Lung (tissue), 11 donors: ENCODE measurements at regions not wholly inside any gene's neighbourhood (a gene's known extent, or its start where the extent isn't known, plus 50 kb on each side); places are given as distances from the start of the nearest gene placed in this dataset.

ENCODE experiments used
- ATAC-seq: fragments of 200-7000 bp; cut with Tn5 transposase; one replicate; pipeline ENCODE4 v1.9.1; 2020; ENCODE audit warnings: moderate number of reproducible peaks; ENCODE audit not compliant: insufficient read depth, low FRiP score
- DNase-seq, 3 donors: peaks; one replicate each; pipeline ENCODE4 v3.0.0-alpha.2; 2013 to 2017
- H3K27ac ChIP-seq, 2 donors: one replicate each; pipeline ENCODE4 v1.5.1; 2013; ENCODE audit warnings: mild to moderate bottlenecking in 2 of 2, moderate library complexity in 2 of 2, control low read depth in 1 of 2, inconsistent platforms in 1 of 2, low read depth in 1 of 2, low read length in 1 of 2
- H3K27me3 ChIP-seq, 3 donors: one replicate each; pipeline ENCODE4 v1.5.1; 2013; ENCODE audit warnings: low read length in 2 of 3; ENCODE audit not compliant: control insufficient read depth in 3 of 3, insufficient read depth in 3 of 3
- H3K36me3 ChIP-seq, 4 donors: one replicate each; pipeline ENCODE4 v1.5.1; 2013; ENCODE audit warnings: low read length in 4 of 4, mild to moderate bottlenecking in 1 of 4, moderate library complexity in 1 of 4; ENCODE audit not compliant: control insufficient read depth in 4 of 4, insufficient read depth in 4 of 4
- H3K4me1 ChIP-seq, 5 donors: one replicate each; pipeline ENCODE4 v1.5.1; 2013; ENCODE audit warnings: low read length in 5 of 5, mild to moderate bottlenecking in 2 of 5, moderate library complexity in 1 of 5; ENCODE audit not compliant: control insufficient read depth in 5 of 5, insufficient read depth in 5 of 5
- H3K4me3 ChIP-seq: one replicate; pipeline ENCODE4 v1.5.1; 2013; ENCODE audit warnings: mild to moderate bottlenecking, control low read depth, moderate library complexity
- H3K9ac ChIP-seq, 2 donors: one replicate each; pipeline ENCODE4 v1.5.1; 2013; ENCODE audit warnings: low read length in 2 of 2, control low read depth in 1 of 2; ENCODE audit not compliant: insufficient read depth in 1 of 2
- H3K9me3 ChIP-seq, 4 donors: one replicate each; pipeline ENCODE4 v1.5.1; 2013; ENCODE audit warnings: low read length in 3 of 4, mild to moderate bottlenecking in 1 of 4, moderate library complexity in 1 of 4; ENCODE audit not compliant: control insufficient read depth in 4 of 4, insufficient read depth in 3 of 4
- CTCF ChIP-seq: IDR thresholded peaks from 2 replicates; pipeline ENCODE4 v1.5.1; 2012; ENCODE audit warnings: mild to moderate bottlenecking; ENCODE audit errors: control extremely low read depth, extremely low read depth
- WGBS, 2 donors: extraction: QIAGEN DNeasy Blood & Tissue Kit; methylation state at CpG; one replicate each; pipeline ENCODE4 v1.1.7; 2013; 5-methylcytosine and 5-hydroxymethylcytosine counted together
- donor health status: control.
- donor health status: control.
- donor health status: Bipolar disorder and iron deficiency.
- donor health status: healthy.
- donor health status: DM: yes; HTN: yes; CAD: no.

DNA sequence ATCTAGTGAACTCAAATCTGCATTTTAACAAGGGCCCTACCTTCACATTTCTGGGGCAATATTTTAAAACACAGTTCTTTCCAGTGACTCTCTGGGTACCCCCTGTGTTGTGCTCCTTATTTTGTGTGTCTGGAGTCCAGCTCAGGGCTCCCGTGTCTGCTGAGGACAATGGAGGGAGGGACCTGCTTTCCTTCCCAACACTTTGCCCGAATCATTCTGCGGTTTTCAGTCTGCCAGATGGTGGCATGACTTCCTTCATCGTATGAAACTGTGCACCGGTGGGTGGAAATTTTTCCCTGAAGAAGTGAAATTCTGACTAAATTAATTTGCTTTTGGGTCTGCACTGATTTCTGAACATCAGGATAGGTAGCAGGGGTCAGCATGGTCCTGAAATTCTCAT is 153.6 kb upstream of the CD180 start:
- no peaks in the 10 kb centered on the region for H3K9me3 ChIP-seq
- 45 to 53% methylated on average over 5 of the region's 5 CpGs for WGBS, 2 donors
- H3K4me3 ChIP-seq: no peak overlapping the region
- no peaks in the 10 kb centered on the region for H3K27me3 ChIP-seq
- H3K36me3 ChIP-seq: no peaks in the 10 kb centered on the region
- H3K9ac ChIP-seq: no peak overlapping the region
- ATAC-seq (no peak), DNase-seq (no peak)
- no peak overlapping the region for H3K27ac ChIP-seq
- H3K4me1 ChIP-seq: peaks cover 0 to 24% (median 5%) of the 10 kb centered on the region in 5 donors
- no peak for TF ChIP-seq CTCF

DNA sequence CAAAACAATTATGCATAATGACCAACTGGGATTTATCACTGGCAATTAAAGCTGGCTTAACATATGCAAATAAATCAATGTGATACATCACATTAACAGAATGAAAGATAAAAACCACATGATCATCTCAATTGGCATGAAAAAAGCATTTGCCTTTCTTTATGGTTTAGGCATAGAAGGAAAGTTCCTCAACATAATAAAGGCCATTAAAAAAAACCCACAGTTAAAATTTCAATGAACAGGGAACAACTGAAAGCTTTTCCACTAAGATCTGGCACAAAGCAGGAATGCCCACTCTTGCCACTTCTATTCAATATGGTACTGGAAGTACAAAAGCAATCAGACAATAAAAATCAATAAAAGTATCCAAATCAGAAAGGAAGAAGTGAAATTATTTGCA is 151.2 kb upstream of the CD180 start:
- H3K9me3 ChIP-seq: peaks cover 0 to 5% (median 0%) of the 10 kb centered on the region in 4 donors
- no peak for ATAC-seq
- no peak overlapping the region for H3K9ac ChIP-seq
- H3K4me3 ChIP-seq: no peak overlapping the region
- DNase-seq: no peak
- TF ChIP-seq CTCF: no peak
- H3K36me3 ChIP-seq: no peaks in the 10 kb centered on the region
- H3K4me1 ChIP-seq: peaks cover 0 to 10% (median 2%) of the 10 kb centered on the region in 5 donors
- H3K27me3 ChIP-seq: no peaks in the 10 kb centered on the region
- no peak overlapping the region for H3K27ac ChIP-seq

DNA sequence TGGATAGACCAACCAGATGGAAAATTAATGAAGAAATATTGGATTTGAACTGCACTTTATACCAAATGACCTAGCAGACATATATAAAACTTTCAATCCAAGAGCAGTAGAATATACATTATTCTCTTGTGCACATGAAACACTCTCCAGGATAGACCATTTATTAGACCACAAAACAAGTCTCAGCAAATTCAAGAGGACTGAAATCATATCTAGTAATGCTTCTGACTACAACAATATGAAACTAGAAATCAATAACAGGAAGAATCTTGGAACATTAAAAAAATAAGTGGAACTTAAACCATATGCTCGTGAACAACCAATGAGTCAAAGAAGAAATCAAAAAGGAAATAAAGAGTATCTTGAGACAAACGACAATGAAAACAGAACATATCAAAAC is 150.0 kb upstream of the CD180 start:
- Histone ChIP-seq H3K4me1 (peaks cover 0 to 10% (median 2%) of the 10 kb centered on the region in 5 donors), H3K4me3 (no peak overlapping the region), H3K36me3 (no peaks in the 10 kb centered on the region), H3K27ac (no peak overlapping the region), H3K9me3 (peaks cover 0 to 8% (median 0%) of the 10 kb centered on the region in 4 donors), H3K27me3 (no peaks in the 10 kb centered on the region), H3K9ac (no peak overlapping the region)
- 86% methylated on average over 2 of the region's 2 CpGs for WGBS, 2 donors
- ATAC-seq (no peak), DNase-seq (no peak)
- no peak for TF ChIP-seq CTCF

- H3K27me3 ChIP-seq: no peaks in the 10 kb centered on the region
- DNase-seq: no peak
- no peak overlapping the region for H3K4me3 ChIP-seq
- H3K4me1 ChIP-seq: no peaks in the 10 kb centered on the region
- ATAC-seq: no peak
- peaks cover 0 to 8% (median 0%) of the 10 kb centered on the region in 4 donors for H3K9me3 ChIP-seq
- WGBS, 2 donors: 97 to 100% methylated on average over 2 of the region's 2 CpGs
- TF ChIP-seq CTCF: no peak
- H3K27ac ChIP-seq: no peak overlapping the region
- H3K36me3 ChIP-seq: no peaks in the 10 kb centered on the region
- H3K9ac ChIP-seq: no peak overlapping the region
Observed at GRCh38 chr5:67344870-67345269, 148.3 kb upstream of the CD180 start.
